GM23248 (cell line): ENCODE measurements at regions not wholly inside any gene's neighbourhood (a gene's known extent, or its start where the extent isn't known, plus 50 kb on each side); places are given as distances from the start of the nearest gene placed in this dataset.
"Not testable (repeated sequence)": the region's sequence is repeated elsewhere in the genome, so short reads cannot be mapped to it uniquely, and the experiment has no call there.

ENCODE experiments used
- EZH2 ChIP-seq: fragments of 200-600 bp; sonication (generic); IDR thresholded peaks from 2 replicates; pipeline ENCODE4 v1.6.1; 2018; ENCODE audit warnings: antibody characterized with exemption, mild to moderate bottlenecking; ENCODE audit not compliant: insufficient read depth, poor library complexity, severe bottlenecking
- EZH2phosphoT487 ChIP-seq: fragments of 200-600 bp; sonication (generic); IDR thresholded peaks from 2 replicates; pipeline ENCODE4 v1.6.1; 2018; ENCODE audit warnings: antibody characterized with exemption, moderate library complexity, mild to moderate bottlenecking, low read depth; ENCODE audit not compliant: insufficient read depth

DNA sequence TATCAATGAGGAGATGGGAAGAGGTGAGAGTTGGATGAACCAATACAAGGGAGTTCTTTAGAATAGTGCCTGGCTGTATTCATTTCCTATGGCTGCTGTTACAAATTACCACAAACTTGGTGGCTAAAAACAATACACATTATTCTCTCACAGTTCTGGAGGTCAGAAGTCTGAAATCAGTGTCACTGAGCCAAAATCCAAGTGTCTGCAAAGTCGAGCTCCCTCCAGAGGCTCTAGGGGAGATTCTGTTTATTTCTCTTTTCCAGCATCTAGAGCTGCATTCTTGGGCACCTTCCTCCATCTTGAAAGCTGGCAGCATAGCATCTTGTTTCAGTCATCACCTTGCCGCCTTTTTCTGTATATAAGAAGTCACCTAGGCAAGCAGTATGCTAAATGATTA lies 55.7 kb upstream of the TERB2 start:
- not testable (repeated sequence) for TF ChIP-seq EZH2, EZH2phosphoT487
